ENCODE measurements at regions not wholly inside any gene's neighbourhood (a gene's known extent, or its start where the extent isn't known, plus 50 kb on each side); places are given as distances from the start of the nearest gene placed in this dataset.

GRCh38 chr15:69704700-69705099, 252.1 kb downstream of the RPLP1 start:
- TF ChIP-seq, protein P1, sequence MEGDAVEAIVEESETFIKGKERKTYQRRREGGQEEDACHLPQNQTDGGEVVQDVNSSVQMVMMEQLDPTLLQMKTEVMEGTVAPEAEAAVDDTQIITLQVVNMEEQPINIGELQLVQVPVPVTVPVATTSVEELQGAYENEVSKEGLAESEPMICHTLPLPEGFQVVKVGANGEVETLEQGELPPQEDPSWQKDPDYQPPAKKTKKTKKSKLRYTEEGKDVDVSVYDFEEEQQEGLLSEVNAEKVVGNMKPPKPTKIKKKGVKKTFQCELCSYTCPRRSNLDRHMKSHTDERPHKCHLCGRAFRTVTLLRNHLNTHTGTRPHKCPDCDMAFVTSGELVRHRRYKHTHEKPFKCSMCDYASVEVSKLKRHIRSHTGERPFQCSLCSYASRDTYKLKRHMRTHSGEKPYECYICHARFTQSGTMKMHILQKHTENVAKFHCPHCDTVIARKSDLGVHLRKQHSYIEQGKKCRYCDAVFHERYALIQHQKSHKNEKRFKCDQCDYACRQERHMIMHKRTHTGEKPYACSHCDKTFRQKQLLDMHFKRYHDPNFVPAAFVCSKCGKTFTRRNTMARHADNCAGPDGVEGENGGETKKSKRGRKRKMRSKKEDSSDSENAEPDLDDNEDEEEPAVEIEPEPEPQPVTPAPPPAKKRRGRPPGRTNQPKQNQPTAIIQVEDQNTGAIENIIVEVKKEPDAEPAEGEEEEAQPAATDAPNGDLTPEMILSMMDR (IDR thresholded peaks at IDR 0.05) = no peak
- TF ChIP-seq POLR2A (IDR thresholded peaks at IDR 0.05) (no peak), EP300 (IDR thresholded peaks at IDR 0.05) (no peak)

Measured in tibial nerve (tissue), 4 donors.